Endothelial cell of umbilical vein (primary cell): ENCODE measurements at regions not wholly inside any gene's neighbourhood (a gene's known extent, or its start where the extent isn't known, plus 50 kb on each side); places are given as distances from the start of the nearest gene placed in this dataset.

Experiments
- BruUV-seq: library from RNA; stranded (reverse); fragments of 400-500 nt; replicated peaks from 2 replicates; lab custom pipeline; 2021; lab: Mats Ljungman, UMichigan
- CTCF ChIA-PET: fragments of 300-600, 350-600 bp; sonication (Branson Sonifier 250); formaldehyde crosslinking; loops from one replicate; lab custom pipeline; 2021; ENCODE audit warnings: antibody characterized with exemption, inconsistent platforms; lab: Charles Lee
- POLR2A ChIA-PET: fragments of 300-600, 350-600 bp; sonication (Branson Sonifier 250); formaldehyde crosslinking; loops from one replicate; lab custom pipeline; 2021; ENCODE audit warnings: antibody characterized with exemption, inconsistent platforms; lab: Charles Lee
- DNase-seq: peaks from one replicate; pipeline ENCODE4 v3.0.0-alpha.2; 2011; ENCODE audit warnings: low read depth, low spot score
- FAIRE-seq: peaks from 2 replicates; lab custom pipeline; 2011; peaks lifted over from hg19 to GRCh38; lab: Jason Lieb, UNC
- H2AFZ ChIP-seq: 2 replicates; pipeline ENCODE4 v1.6.0; 2012; ENCODE audit warnings: low read depth, low read length, control low read depth, inconsistent platforms
- H3K27ac ChIP-seq: 2 replicates; pipeline ENCODE4 v1.5.1; 2011; ENCODE audit warnings: low read depth, mild to moderate bottlenecking, control low read depth, low read length, moderate library complexity; ENCODE audit not compliant: insufficient read depth
- H3K27me3 ChIP-seq, 2 experiments: 2 replicates each; pipeline versions ENCODE4 v1.6.0 to v1.6.1; 2011; ENCODE audit warnings: low read length in 2 of 2, mixed read lengths in 1 of 2; ENCODE audit not compliant: control insufficient read depth in 2 of 2, insufficient read depth in 2 of 2
- H3K36me3 ChIP-seq, 2 experiments: 2 replicates in 1 of 2; 3 replicates in 1 of 2; pipeline ENCODE4 v1.5.1; 2011; ENCODE audit warnings: low read length in 2 of 2, mild to moderate bottlenecking in 1 of 2, moderate library complexity in 1 of 2; ENCODE audit not compliant: control insufficient read depth in 2 of 2, insufficient read depth in 2 of 2; ENCODE audit errors: extremely low read depth in 1 of 2
- H3K4me1 ChIP-seq: 3 replicates; pipeline ENCODE4 v1.5.1; 2011; ENCODE audit warnings: mild to moderate bottlenecking, low read length; ENCODE audit not compliant: control insufficient read depth, insufficient read depth; ENCODE audit errors: extremely low read depth
- H3K4me2 ChIP-seq: 2 replicates; pipeline ENCODE4 v1.6.1; 2011; ENCODE audit warnings: low read length, control low read depth, mixed read lengths; ENCODE audit not compliant: insufficient read depth
- H3K4me3 ChIP-seq, 3 experiments: fragments of 200-600 bp in 1 of 3; sonication (generic), shearing (Covaris generic) in 1 of 3; replicated peaks in 1 of 3; 2 replicates each; pipeline ENCODE4 v1.5.1; 2011 to 2016; ENCODE audit warnings: control low read depth in 3 of 3, low read length in 3 of 3, mild to moderate bottlenecking in 2 of 3, inconsistent platforms in 1 of 3, low read depth in 1 of 3, moderate library complexity in 1 of 3; ENCODE audit not compliant: insufficient read depth in 1 of 3
- H3K79me2 ChIP-seq: 2 replicates; pipeline ENCODE4 v1.6.0; 2012; ENCODE audit warnings: low read length, inconsistent platforms; ENCODE audit not compliant: control insufficient read depth, insufficient read depth
- H3K9ac ChIP-seq: replicated peaks from 2 replicates; pipeline ENCODE3; 2011; ENCODE audit warnings: low read length, control low read depth; ENCODE audit not compliant: insufficient read depth; ENCODE audit errors: extremely low read depth
- H3K9me1 ChIP-seq: replicated peaks from 3 replicates; pipeline ENCODE4 v1.6.0; 2011; ENCODE audit warnings: mild to moderate bottlenecking, low read length; ENCODE audit not compliant: control insufficient read depth, insufficient read depth; ENCODE audit errors: extremely low read depth
- H3K9me3 ChIP-seq: replicated peaks from 2 replicates; pipeline ENCODE4 v1.5.1; 2012; ENCODE audit warnings: low read length, inconsistent platforms; ENCODE audit not compliant: control insufficient read depth, insufficient read depth
- H4K20me1 ChIP-seq: replicated peaks from 2 replicates; pipeline ENCODE3; 2011; ENCODE audit warnings: mild to moderate bottlenecking, low read length; ENCODE audit not compliant: control insufficient read depth, insufficient read depth; ENCODE audit errors: extremely low read depth
- CTCF ChIP-seq, 2 donors: IDR thresholded peaks; 1 replicate in 1 of 2; 2 replicates in 1 of 2; pipeline ENCODE4 v1.5.1; 2011; ENCODE audit warnings: low read length in 2 of 2, mild to moderate bottlenecking in 2 of 2, moderate library complexity in 2 of 2, control low read depth in 1 of 2, inconsistent platforms in 1 of 2, low read depth in 1 of 2; ENCODE audit not compliant: insufficient read depth in 1 of 2; ENCODE audit errors: extremely low read depth in 1 of 2
- EZH2 ChIP-seq: IDR thresholded peaks from 2 replicates; pipeline ENCODE4 v1.6.1; 2012; ENCODE audit warnings: borderline replicate concordance, low read depth, mild to moderate bottlenecking, moderate library complexity, low read length, inconsistent platforms; ENCODE audit not compliant: severe bottlenecking
- FOS ChIP-seq: IDR thresholded peaks from 2 replicates; pipeline ENCODE4 v1.6.1; 2011; ENCODE audit warnings: mild to moderate bottlenecking, low read length, moderate library complexity, borderline replicate concordance; ENCODE audit not compliant: insufficient read depth
- GATA2 ChIP-seq: IDR thresholded peaks from 2 replicates; pipeline ENCODE4 v1.7.0; 2011; ENCODE audit warnings: low read depth, mild to moderate bottlenecking, moderate library complexity, mixed read lengths, low read length; ENCODE audit not compliant: insufficient read length, insufficient read depth
- JUN ChIP-seq: IDR thresholded peaks from 2 replicates; pipeline ENCODE4 v1.6.1; 2011; ENCODE audit warnings: borderline replicate concordance, low read depth; ENCODE audit not compliant: insufficient read length, insufficient read depth
- MAX ChIP-seq: IDR thresholded peaks from 2 replicates; pipeline ENCODE4 v1.6.1; 2011; ENCODE audit not compliant: insufficient read depth, insufficient read length
- MYC ChIP-seq: IDR thresholded peaks from one replicate; pipeline ENCODE4 v1.6.1; 2011; ENCODE audit warnings: mild to moderate bottlenecking, low read depth, low read length
- POLR2A ChIP-seq: IDR thresholded peaks from 2 replicates; pipeline ENCODE4 v1.6.1; 2012; ENCODE audit warnings: low read depth, mild to moderate bottlenecking, control low read depth, low read length
- POLR2AphosphoS5 ChIP-seq: IDR thresholded peaks from 2 replicates; pipeline ENCODE4 v1.6.1; 2012; ENCODE audit warnings: low read depth, mild to moderate bottlenecking, control low read depth, low read length, moderate library complexity; ENCODE audit not compliant: insufficient read depth
- dilution Hi-C: fragments of 300-500 bp; cut with MboI; formaldehyde crosslinking; loops from one replicate; pipeline ENCODE4 v1.15.0; 2019; ENCODE audit warnings: low sequenced_read_pairs; ENCODE audit not compliant: extremely low pct_ligation_motif_present
- intact Hi-C: fragments of 100-400 bp; cut with micrococcal nuclease; formaldehyde crosslinking; loops from one replicate; pipeline ENCODE4 v1.10.0; 2022

- dilution Hi-C loops (no loop called here), intact Hi-C loops (no loop called here)
- H3K9ac ChIP-seq: no peak overlapping the region
- TF ChIP-seq EZH2 (no peak), POLR2A (no peak), FOS (no peak), GATA2 (no peak), POLR2AphosphoS5 (no peak), MYC (no peak), MAX (no peak), JUN (no peak), CTCF (IDR thresholded peaks at IDR 0.05; ENCODE audit: extremely low read depth in 1 of 2, insufficient read depth in 1 of 2, low read depth in 1 of 2, low read length in 2 of 2) (no peak)
- ChIA-PET CTCF (no interaction called here), POLR2A (no interaction called here)
- no peak for FAIRE-seq
- no peaks in the 10 kb centered on the region for H3K79me2 ChIP-seq
- no peak overlapping the region for H3K4me3 ChIP-seq
- no peaks in the 10 kb centered on the region for H3K36me3 ChIP-seq
- H3K9me3 ChIP-seq: no peaks in the 10 kb centered on the region
- H3K4me2 ChIP-seq: no peak overlapping the region
- no peak overlapping the region for H2AFZ ChIP-seq
- BruUV-seq: no TSS peak
- no peaks in the 10 kb centered on the region for H4K20me1 ChIP-seq
- no peaks in the 10 kb centered on the region for H3K4me1 ChIP-seq
- H3K27me3 ChIP-seq: no peaks in the 10 kb centered on the region
- no peaks in the 10 kb centered on the region for H3K9me1 ChIP-seq
- DNase-seq: no peak
- no peak overlapping the region for H3K27ac ChIP-seq
Measured at GRCh38 chr3:110180733-110181132, 843.4 kb upstream of the DPPA4 start.
